ENCODE measurements at regions not wholly inside any gene's neighbourhood (a gene's known extent, or its start where the extent isn't known, plus 50 kb on each side); places are given as distances from the start of the nearest gene placed in this dataset.

GRCh38 chr9:16348531-16348930 is 521.9 kb downstream of the BNC2 start:
- TF ChIP-seq CTCF (IDR thresholded peaks at IDR 0.05), result no peak

GRCh38 chr9:16352251-16352650 is 518.2 kb downstream of the BNC2 start:
- no peak for TF ChIP-seq CTCF (IDR thresholded peaks at IDR 0.05)

- no peak for TF ChIP-seq CTCF (IDR thresholded peaks at IDR 0.05)
Observed at GRCh38 chr9:16352791-16353401, 517.6 kb downstream of the BNC2 start.

- no peak for TF ChIP-seq CTCF (IDR thresholded peaks at IDR 0.05)
Observed at GRCh38 chr9:16356196-16356765, 514.2 kb downstream of the BNC2 start.

- TF ChIP-seq CTCF (IDR thresholded peaks at IDR 0.05), result no peak
Observed at GRCh38 chr9:16357828-16358227, 512.6 kb downstream of the BNC2 start.

GRCh38 chr9:16358751-16359150 is 511.7 kb downstream of the BNC2 start:
- TF ChIP-seq CTCF (IDR thresholded peaks at IDR 0.05), result no peak
